OCI-M2 (cell line): ENCODE measurements at regions not wholly inside any gene's neighbourhood (a gene's known extent, or its start where the extent isn't known, plus 50 kb on each side); places are given as distances from the start of the nearest gene placed in this dataset.

Experiments
- DNase-seq: peaks from one replicate; lab custom pipeline; 2025; ENCODE audit not compliant: unreplicated experiment; lab: John Stamatoyannopoulos, UW

- DNase-seq = no peak
These were observed 501.8 kb upstream of the HS6ST1 start for GRCh38 chr2:128820452-128820851.

GRCh38 chr2:128821010-128821409 is 502.3 kb upstream of the HS6ST1 start:
- DNase-seq = no peak

GRCh38 chr2:128832946-128833663 is 514.4 kb upstream of the HS6ST1 start:
- no peak for DNase-seq

GRCh38 chr2:128833664-128834027 is 515.0 kb upstream of the HS6ST1 start:
- DNase-seq = no peak

GRCh38 chr2:128834207-128834879 is 515.7 kb upstream of the HS6ST1 start:
- DNase-seq = no peak

GRCh38 chr2:128834880-128835252 is 516.2 kb upstream of the HS6ST1 start:
- DNase-seq = no peak

DNA sequence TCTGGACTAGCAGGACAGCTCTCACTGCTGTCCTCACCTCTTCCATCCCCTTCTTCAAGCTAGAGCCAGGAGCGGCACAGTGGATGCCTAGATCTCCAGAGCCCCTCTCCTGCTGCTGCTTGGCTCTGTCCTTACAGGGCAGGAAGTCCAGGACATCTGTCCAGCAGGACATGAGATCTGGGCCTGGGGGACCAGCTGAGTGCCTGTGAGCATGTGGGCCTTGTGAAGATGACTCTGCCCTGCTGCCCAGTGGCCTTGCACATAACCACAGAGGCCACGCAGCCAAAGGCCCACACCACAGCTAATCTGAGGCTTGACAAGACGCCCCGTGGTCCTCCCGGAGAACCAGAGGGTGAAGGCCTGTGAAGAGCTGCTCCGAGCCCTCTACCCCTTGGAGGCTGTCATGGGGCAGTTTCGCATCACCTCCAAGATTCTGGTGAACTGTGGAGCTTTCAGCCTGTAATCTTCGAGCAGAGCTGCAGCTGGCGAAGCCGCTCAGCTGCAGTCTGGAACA is 516.7 kb upstream of the HS6ST1 start:
- no peak for DNase-seq

DNA sequence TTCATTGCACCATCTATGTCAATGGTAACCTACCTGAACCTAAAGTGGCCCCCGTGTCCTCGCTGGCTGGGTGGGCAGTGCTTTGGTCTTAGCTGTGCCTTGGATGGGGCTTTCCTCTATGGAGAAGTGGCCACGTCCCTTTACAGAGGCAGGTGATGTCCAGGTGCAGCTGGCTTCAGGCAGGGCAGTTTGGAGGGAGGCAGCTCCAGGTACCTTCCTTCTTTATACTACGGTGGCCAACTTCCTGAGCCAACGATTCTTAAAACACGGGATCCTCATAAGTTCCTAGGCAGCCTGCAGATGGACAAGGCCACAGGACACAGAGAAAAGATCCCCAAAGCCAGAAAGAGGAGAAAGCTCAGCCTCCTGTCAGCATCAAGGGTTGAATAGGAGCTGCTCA is 517.3 kb upstream of the HS6ST1 start:
- no peak for DNase-seq

DNA sequence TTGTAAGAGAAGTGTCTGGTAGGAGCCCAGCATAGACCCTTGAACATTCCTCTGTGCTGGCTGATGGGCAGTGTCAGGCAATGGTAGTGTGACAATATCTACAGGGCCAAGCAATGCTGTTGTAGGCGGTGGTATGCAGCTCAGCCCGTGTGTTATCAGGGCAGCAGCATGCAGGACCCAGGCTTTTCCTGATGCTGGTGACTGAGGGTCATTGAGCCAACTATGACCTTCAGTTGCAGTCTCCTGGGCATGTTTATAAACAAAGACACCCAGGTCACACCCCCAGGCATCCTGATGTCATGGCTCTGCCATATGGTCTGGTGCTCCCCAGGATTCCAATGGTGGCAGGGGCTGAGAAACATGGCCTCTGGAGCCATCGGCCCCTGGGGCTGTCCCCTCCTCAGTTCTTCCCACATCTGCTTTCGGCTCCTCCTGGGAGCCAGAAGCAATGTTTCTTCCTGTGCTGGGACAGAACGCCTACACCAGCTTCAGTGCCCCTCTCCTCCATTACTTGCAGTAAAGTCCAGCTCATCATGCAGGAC is 518.0 kb upstream of the HS6ST1 start:
- no peak for DNase-seq

- no peak for DNase-seq
These were observed 519.6 kb upstream of the HS6ST1 start for GRCh38 chr2:128838244-128838643.

- no peak for DNase-seq
These were observed 523.1 kb upstream of the HS6ST1 start for GRCh38 chr2:128841803-128842202.

DNA sequence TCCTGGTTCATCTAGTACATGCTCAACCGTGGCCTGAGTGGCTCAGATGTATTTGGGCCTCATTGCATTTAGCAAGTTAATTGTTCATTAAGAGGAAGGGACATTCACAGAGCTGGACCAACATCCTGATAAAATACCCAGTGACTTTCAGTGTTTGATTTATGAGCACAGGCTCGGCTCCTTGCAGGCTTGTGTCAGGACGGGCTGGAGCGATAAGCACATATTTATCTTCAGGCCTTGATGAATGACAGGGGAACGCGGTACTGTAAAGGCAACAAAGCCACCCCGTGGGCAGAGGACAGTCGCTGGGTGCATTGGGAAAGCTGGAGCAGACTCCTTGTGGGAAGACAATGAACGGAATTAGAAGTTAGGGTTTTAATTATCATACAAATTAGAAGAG is 548.6 kb upstream of the HS6ST1 start:
- DNase-seq = no peak

DNA sequence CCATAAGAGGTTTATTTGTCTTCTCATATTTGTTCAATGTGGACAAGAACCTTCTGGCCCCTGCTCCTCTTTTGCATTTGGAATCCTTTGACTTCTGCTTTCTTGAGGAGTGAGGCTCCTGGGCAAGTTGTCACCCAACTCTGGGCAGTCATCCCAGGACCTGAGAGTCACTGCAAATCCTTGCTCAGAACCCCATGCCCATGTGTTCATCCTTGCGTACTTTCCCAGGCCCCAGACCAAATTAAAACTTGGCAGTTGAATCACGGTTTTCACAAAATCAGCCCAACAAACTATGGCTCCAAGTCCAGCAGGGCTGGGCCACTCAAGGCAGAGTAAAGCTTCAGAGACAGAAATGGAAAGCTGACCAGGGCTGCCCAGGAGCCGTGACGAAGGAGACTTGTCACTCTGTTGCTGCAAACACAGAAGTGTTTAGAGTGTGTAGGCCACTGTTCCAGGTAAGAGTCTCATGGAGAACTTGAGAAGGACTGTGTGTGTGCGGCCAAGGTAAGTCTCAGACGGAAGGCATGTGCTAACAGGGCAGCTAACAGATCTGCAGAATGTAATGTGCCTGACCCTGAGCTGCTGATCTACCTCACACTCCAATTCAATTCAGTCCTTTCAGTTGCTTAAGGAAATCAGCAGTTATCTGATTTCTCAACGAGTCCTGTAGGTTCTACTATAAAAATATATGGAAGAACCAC is 549.4 kb upstream of the HS6ST1 start:
- DNase-seq = no peak

GRCh38 chr2:128868686-128869551 is 550.3 kb upstream of the HS6ST1 start:
- DNase-seq = no peak

DNA sequence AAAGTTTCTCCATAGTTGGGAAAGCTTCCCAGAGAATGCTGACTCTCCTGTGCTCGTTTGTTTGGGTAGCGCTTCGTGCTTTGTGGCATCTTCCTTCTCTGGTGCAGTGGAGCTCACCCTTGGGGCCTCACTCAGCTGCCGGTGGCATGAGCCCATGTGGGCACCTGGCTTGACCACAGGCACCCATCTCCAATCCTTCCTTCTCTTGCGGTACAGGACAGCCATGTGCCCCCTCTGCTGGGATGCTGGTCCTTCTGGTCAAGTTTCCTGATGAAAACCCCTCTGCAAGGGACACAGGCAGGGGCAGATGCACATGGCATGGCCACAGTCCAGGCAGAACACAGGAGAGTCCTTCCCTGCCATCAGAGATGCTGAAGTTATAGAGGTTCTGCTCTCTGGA is 555.9 kb upstream of the HS6ST1 start:
- no peak for DNase-seq

- no peak for DNase-seq
These were observed 558.6 kb upstream of the HS6ST1 start for GRCh38 chr2:128876986-128877983.

DNA sequence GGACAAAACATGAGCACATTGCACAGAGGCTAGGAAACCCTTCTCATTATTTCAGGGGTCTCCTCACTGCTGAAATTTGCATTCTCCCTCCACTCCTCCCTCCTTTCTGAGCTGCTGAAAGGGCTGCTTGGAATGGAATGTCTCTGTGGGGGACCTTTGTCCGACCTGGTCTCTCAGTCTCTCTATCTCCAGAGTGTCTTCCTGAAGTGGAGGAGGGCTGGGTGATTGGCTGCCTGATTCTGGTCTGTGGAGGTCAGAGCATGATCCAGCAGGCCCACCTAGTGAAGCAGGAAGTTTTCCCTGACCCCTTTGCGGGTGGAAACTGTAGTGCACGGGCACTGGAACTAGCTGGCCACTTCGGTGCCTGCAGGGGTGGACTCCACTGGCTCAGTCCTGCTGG is 560.5 kb upstream of the HS6ST1 start:
- DNase-seq = no peak

GRCh38 chr2:128894896-128895295 is 576.2 kb upstream of the HS6ST1 start:
- DNase-seq = no peak

DNA sequence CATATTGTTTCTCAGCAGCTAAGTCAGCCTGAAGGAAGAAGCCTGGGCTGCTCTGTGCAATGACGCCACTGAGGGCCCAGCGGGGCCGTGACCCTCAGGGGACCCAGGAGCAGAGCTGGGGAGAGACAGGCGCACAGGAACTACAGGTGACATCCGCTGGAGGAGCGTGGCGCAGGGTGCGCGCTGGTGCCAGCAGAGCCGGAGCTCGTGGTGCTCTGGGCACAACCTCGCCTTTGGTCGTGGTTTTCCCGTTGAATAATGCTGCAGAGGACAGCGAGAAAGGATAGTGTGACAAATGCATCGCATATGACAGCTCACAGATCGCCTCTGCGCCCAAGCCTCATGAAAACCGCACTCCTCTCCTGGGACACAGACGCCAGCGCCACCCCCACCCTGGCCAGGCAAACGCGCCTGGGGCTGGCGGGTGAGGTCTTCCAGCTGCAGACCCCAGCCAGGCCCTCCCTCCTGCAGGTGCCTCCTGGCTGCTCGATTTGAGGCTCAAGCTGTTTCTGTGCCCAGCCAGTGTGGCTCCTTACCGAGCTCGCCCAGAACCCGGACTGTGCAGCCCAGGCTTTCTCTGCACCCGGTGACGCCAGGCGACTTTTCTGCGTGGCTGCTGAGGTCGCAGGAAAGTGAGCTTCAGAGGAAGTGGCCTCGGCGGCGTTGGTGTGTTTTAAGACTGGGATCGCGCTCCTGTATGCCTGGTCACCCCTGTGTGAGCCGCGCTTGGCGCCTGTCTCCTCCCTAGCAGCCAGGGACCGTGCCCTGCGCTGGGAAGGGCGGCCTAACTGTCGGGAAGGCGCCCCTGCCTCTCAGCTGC is 583.1 kb upstream of the HS6ST1 start:
- DNase-seq = no peak
